ENCODE measurements at regions not wholly inside any gene's neighbourhood (a gene's known extent, or its start where the extent isn't known, plus 50 kb on each side); places are given as distances from the start of the nearest gene placed in this dataset.

GRCh38 chr12:124480469-124481256 is 86.7 kb downstream of the NCOR2 start:
- Histone ChIP-seq H3K27ac (peak overlapping the region in 3 of 4 donors; percentile 47 to 68 (median 68)), H3K9me3 (no peaks in the 10 kb centered on the region), H3K27me3 (no peaks in the 10 kb centered on the region), H3K36me3 (replicated peaks in 1 of 2; ENCODE audit: insufficient read depth in 1 of 2, low read depth in 2 of 2) (peaks cover 0 to 6% of the 10 kb centered on the region in 2 donors), H3K4me1 (peaks cover 31% of the 10 kb centered on the region), H3K4me3 (no peak overlapping the region)
- TF ChIP-seq POLR2A (IDR thresholded peaks at IDR 0.05) (no peak), CTCF (IDR thresholded peaks at IDR 0.05) (no peak)
- intact Hi-C loops (cut with DNase I), result no loop called here
- DNase-seq (peak; percentile 49 to 68 (median 66)), ATAC-seq (peak; percentile 51)
- 55 to 56% methylated on average over 13 of the region's 15 CpGs for WGBS, 2 donors

DNA sequence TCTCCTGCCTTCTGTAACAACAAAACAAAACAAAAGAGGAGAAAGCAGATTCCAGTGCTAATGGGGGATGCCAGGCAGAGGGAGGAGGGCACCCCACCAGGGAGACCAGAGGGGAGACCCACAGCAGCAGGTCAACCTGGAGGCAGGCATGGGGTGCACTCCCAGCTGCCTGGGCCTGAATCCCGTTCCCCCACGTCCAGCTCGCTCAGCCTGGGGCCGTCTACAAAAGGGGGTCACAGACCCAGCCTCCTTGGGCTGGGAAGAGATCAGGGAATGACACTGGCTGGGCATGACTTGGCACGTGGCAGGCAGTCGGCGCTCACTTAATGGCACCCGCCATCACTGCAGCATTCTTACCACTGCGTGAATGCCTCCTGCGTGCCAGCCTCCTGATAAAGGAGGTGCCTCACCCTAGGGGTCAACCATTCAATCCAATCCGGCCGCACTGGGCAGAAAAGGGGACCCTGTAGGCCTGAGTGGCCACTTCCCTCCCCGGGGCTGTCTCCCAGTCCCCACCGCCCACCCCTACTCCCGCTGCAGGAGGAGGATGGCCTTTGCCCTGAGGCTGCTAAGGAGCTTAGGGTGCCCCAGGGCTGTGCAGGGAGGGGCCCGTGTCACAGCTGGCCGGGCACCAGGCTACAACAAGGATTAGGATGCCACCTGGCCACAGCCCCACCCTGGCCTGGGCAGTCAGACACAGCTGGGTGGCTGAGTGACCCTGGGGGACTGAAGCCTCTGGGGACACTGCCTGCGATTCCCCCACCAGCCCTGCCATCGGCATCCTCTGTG is 87.5 kb downstream of the NCOR2 start:
- H3K27ac ChIP-seq, result peak overlapping the region in 3 of 4 donors; percentile 47 to 68 (median 58)
- TF ChIP-seq POLR2A (IDR thresholded peaks at IDR 0.05) (no peak), CTCF (IDR thresholded peaks at IDR 0.05) (no peak)
- H3K27me3 ChIP-seq, result no peaks in the 10 kb centered on the region
- H3K4me3 ChIP-seq, result no peak overlapping the region
- H3K36me3 ChIP-seq (replicated peaks in 1 of 2; ENCODE audit: insufficient read depth in 1 of 2, low read depth in 2 of 2), result peaks cover 0 to 6% of the 10 kb centered on the region in 2 donors
- intact Hi-C loops (cut with DNase I), result no loop called here
- ATAC-seq (no peak), DNase-seq (no peak)
- 70 to 74% methylated on average over 6 to 19 of the region's 19 CpGs for WGBS, 2 donors
- peaks cover 31% of the 10 kb centered on the region for H3K4me1 ChIP-seq
- no peaks in the 10 kb centered on the region for H3K9me3 ChIP-seq

GRCh38 chr12:124478985-124479645 is 88.3 kb downstream of the NCOR2 start:
- DNase-seq (no peak), ATAC-seq (no peak)
- Histone ChIP-seq H3K27me3 (no peaks in the 10 kb centered on the region), H3K4me3 (no peak overlapping the region), H3K27ac (no peak overlapping the region), H3K9me3 (no peaks in the 10 kb centered on the region), H3K4me1 (peaks cover 31% of the 10 kb centered on the region), H3K36me3 (replicated peaks in 1 of 2; ENCODE audit: insufficient read depth in 1 of 2, low read depth in 2 of 2) (peaks cover 0 to 4% of the 10 kb centered on the region in 2 donors)
- TF ChIP-seq CTCF (IDR thresholded peaks at IDR 0.05), result no peak
- no peak for TF ChIP-seq POLR2A (IDR thresholded peaks at IDR 0.05)
- intact Hi-C loops (cut with DNase I), result no loop called here
- 92 to 93% methylated on average over 42 of the region's 42 CpGs for WGBS, 2 donors

DNA sequence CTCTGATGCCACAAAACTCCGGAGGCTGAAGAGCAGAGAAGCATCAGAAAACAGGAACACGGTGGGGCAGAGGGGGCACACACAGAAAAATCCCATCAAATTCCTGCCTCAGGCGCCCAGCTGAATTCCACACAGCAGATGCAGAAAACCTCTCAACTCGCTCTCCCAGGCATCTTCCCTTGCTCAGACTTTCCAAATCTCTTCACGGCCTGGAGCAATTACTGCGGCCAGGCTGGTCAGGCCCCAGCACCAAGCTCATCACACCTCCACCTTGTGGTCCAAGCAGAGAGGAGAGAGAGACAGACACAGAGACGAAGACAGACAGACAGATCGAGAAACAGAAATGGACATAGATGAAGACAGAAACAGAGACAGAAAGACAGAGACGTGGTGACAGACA is 89.0 kb downstream of the NCOR2 start:
- 87% methylated on average over 8 to 9 of the region's 9 CpGs for WGBS, 2 donors
- no peak for TF ChIP-seq CTCF (IDR thresholded peaks at IDR 0.05)
- TF ChIP-seq POLR2A (IDR thresholded peaks at IDR 0.05), result no peak
- ATAC-seq, result no peak
- intact Hi-C loops (cut with DNase I), result no loop called here
- H3K9me3 ChIP-seq, result no peaks in the 10 kb centered on the region
- peaks cover 27% of the 10 kb centered on the region for H3K4me1 ChIP-seq
- no peaks in the 10 kb centered on the region for H3K27me3 ChIP-seq
- peaks cover 0 to 6% of the 10 kb centered on the region in 2 donors for H3K36me3 ChIP-seq (replicated peaks in 1 of 2; ENCODE audit: insufficient read depth in 1 of 2, low read depth in 2 of 2)
- H3K4me3 ChIP-seq, result no peak overlapping the region
- H3K27ac ChIP-seq, result no peak overlapping the region
- DNase-seq, result no peak
